Activated T-cell treated with anti-CD3 and anti-CD28 coated beads, Interleukin-2, amount 50 U/mL, for 24 hours (primary cell): ENCODE measurements at regions not wholly inside any gene's neighbourhood (a gene's known extent, or its start where the extent isn't known, plus 50 kb on each side); places are given as distances from the start of the nearest gene placed in this dataset.

ENCODE experiments used
- DNase-seq: peaks from one replicate; pipeline ENCODE4 v3.0.0-alpha.2; 2020
- H3K27ac Mint-ChIP-seq: 2 replicates; pipeline ENCODE4 v1.8.0; 2020; ENCODE audit warnings: mild to moderate bottlenecking, mixed read lengths
- H3K27me3 Mint-ChIP-seq: 2 replicates; pipeline ENCODE4 v1.8.0; 2020; ENCODE audit warnings: mixed read lengths
- H3K36me3 Mint-ChIP-seq: 2 replicates; pipeline ENCODE4 v1.8.0; 2020; ENCODE audit warnings: low read depth, mixed read lengths
- H3K4me1 Mint-ChIP-seq: 2 replicates; pipeline ENCODE4 v1.8.0; 2020; ENCODE audit warnings: low read depth, mixed read lengths
- H3K4me3 Mint-ChIP-seq: 2 replicates; pipeline ENCODE4 v1.8.0; 2020; ENCODE audit warnings: mild to moderate bottlenecking, moderate library complexity, mixed read lengths
- H3K9me3 Mint-ChIP-seq: 2 replicates; pipeline ENCODE4 v1.8.0; 2020; ENCODE audit warnings: mixed read lengths

GRCh38 chr6:170208651-170209353 is 82.1 kb downstream of the DLL1 start:
- H3K36me3 Mint-ChIP-seq, result no peaks in the 10 kb centered on the region
- H3K4me3 Mint-ChIP-seq, result no peak overlapping the region
- no peaks in the 10 kb centered on the region for H3K4me1 Mint-ChIP-seq
- H3K9me3 Mint-ChIP-seq, result peaks cover 5% of the 10 kb centered on the region
- DNase-seq, result peak; percentile 20
- no peak overlapping the region for H3K27ac Mint-ChIP-seq
- peaks cover 15% of the 10 kb centered on the region for H3K27me3 Mint-ChIP-seq

- no peaks in the 10 kb centered on the region for H3K36me3 Mint-ChIP-seq
- no peaks in the 10 kb centered on the region for H3K4me1 Mint-ChIP-seq
- DNase-seq, result peak; percentile 20
- peaks cover 15% of the 10 kb centered on the region for H3K27me3 Mint-ChIP-seq
- H3K9me3 Mint-ChIP-seq, result peaks cover 8% of the 10 kb centered on the region
- no peak overlapping the region for H3K27ac Mint-ChIP-seq
- no peak overlapping the region for H3K4me3 Mint-ChIP-seq
Observed at GRCh38 chr6:170208182-170208601, 82.7 kb downstream of the DLL1 start.

GRCh38 chr6:170207586-170208181 is 83.2 kb downstream of the DLL1 start:
- H3K9me3 Mint-ChIP-seq, result peaks cover 11% of the 10 kb centered on the region
- H3K36me3 Mint-ChIP-seq, result no peaks in the 10 kb centered on the region
- peak; percentile 6 for DNase-seq
- no peak overlapping the region for H3K27ac Mint-ChIP-seq
- no peaks in the 10 kb centered on the region for H3K4me1 Mint-ChIP-seq
- peaks cover 15% of the 10 kb centered on the region for H3K27me3 Mint-ChIP-seq
- H3K4me3 Mint-ChIP-seq, result no peak overlapping the region

GRCh38 chr6:170206851-170207431 is 83.9 kb downstream of the DLL1 start:
- H3K4me3 Mint-ChIP-seq, result no peak overlapping the region
- H3K4me1 Mint-ChIP-seq, result no peaks in the 10 kb centered on the region
- H3K9me3 Mint-ChIP-seq, result peaks cover 11% of the 10 kb centered on the region
- DNase-seq, result peak; percentile 16
- peaks cover 15% of the 10 kb centered on the region for H3K27me3 Mint-ChIP-seq
- H3K27ac Mint-ChIP-seq, result no peak overlapping the region
- H3K36me3 Mint-ChIP-seq, result no peaks in the 10 kb centered on the region

- Mint-ChIP-seq H3K9me3 (peaks cover 11% of the 10 kb centered on the region), H3K36me3 (no peaks in the 10 kb centered on the region), H3K27me3 (peaks cover 15% of the 10 kb centered on the region), H3K27ac (no peak overlapping the region), H3K4me1 (no peaks in the 10 kb centered on the region), H3K4me3 (no peak overlapping the region)
- DNase-seq, result no peak
Observed at GRCh38 chr6:170206317-170206621, 84.6 kb downstream of the DLL1 start.

- Mint-ChIP-seq H3K27ac (no peak overlapping the region), H3K4me1 (no peaks in the 10 kb centered on the region), H3K4me3 (no peak overlapping the region), H3K36me3 (no peaks in the 10 kb centered on the region), H3K9me3 (peaks cover 11% of the 10 kb centered on the region), H3K27me3 (peaks cover 15% of the 10 kb centered on the region)
- DNase-seq, result no peak
Observed at GRCh38 chr6:170205534-170206316, 85.2 kb downstream of the DLL1 start.

GRCh38 chr6:170205126-170205525 is 85.8 kb downstream of the DLL1 start:
- H3K27ac Mint-ChIP-seq, result no peak overlapping the region
- DNase-seq, result peak; percentile 8

GRCh38 chr6:170203212-170203611 is 87.7 kb downstream of the DLL1 start:
- DNase-seq, result peak; percentile 8
- Mint-ChIP-seq H3K27ac (no peak overlapping the region), H3K27me3 (peaks cover 2% of the 10 kb centered on the region), H3K36me3 (no peaks in the 10 kb centered on the region), H3K9me3 (peaks cover 11% of the 10 kb centered on the region), H3K4me3 (no peak overlapping the region), H3K4me1 (peaks cover under 1% of the 10 kb centered on the region)

More at GRCh38 chr6:170205126-170205525, 85.8 kb downstream of the DLL1 start:
- H3K36me3 Mint-ChIP-seq, result no peaks in the 10 kb centered on the region
- no peaks in the 10 kb centered on the region for H3K4me1 Mint-ChIP-seq
- peaks cover 9% of the 10 kb centered on the region for H3K27me3 Mint-ChIP-seq
- no peak overlapping the region for H3K4me3 Mint-ChIP-seq
- peaks cover 11% of the 10 kb centered on the region for H3K9me3 Mint-ChIP-seq

GRCh38 chr6:170202416-170203135 is 88.3 kb downstream of the DLL1 start:
- Mint-ChIP-seq H3K4me3 (no peak overlapping the region), H3K4me1 (peaks cover 3% of the 10 kb centered on the region), H3K27ac (no peak overlapping the region), H3K27me3 (peaks cover 2% of the 10 kb centered on the region), H3K9me3 (peaks cover 11% of the 10 kb centered on the region), H3K36me3 (no peaks in the 10 kb centered on the region)
- peak; percentile 18 for DNase-seq

GRCh38 chr6:170201361-170201760 is 89.5 kb downstream of the DLL1 start:
- peaks cover 3% of the 10 kb centered on the region for H3K4me1 Mint-ChIP-seq
- H3K27ac Mint-ChIP-seq, result no peak overlapping the region
- peaks cover 11% of the 10 kb centered on the region for H3K27me3 Mint-ChIP-seq
- peaks cover 20% of the 10 kb centered on the region for H3K9me3 Mint-ChIP-seq
- H3K36me3 Mint-ChIP-seq, result no peaks in the 10 kb centered on the region
- no peak overlapping the region for H3K4me3 Mint-ChIP-seq
- peak; percentile 5 for DNase-seq

GRCh38 chr6:170200458-170200891 is 90.4 kb downstream of the DLL1 start:
- Mint-ChIP-seq H3K4me1 (peaks cover 3% of the 10 kb centered on the region), H3K4me3 (no peak overlapping the region), H3K9me3 (peaks cover 29% of the 10 kb centered on the region), H3K27ac (no peak overlapping the region), H3K27me3 (peaks cover 16% of the 10 kb centered on the region), H3K36me3 (peaks cover 3% of the 10 kb centered on the region)
- no peak for DNase-seq

- Mint-ChIP-seq H3K27me3 (peaks cover 16% of the 10 kb centered on the region), H3K4me1 (peaks cover 3% of the 10 kb centered on the region), H3K9me3 (peaks cover 35% of the 10 kb centered on the region), H3K27ac (no peak overlapping the region), H3K4me3 (no peak overlapping the region), H3K36me3 (peaks cover 3% of the 10 kb centered on the region)
- DNase-seq, result no peak
Observed at GRCh38 chr6:170199716-170200115, 91.2 kb downstream of the DLL1 start.

- peaks cover 39% of the 10 kb centered on the region for H3K9me3 Mint-ChIP-seq
- H3K4me3 Mint-ChIP-seq, result no peak overlapping the region
- H3K27me3 Mint-ChIP-seq, result peaks cover 22% of the 10 kb centered on the region
- no peak overlapping the region for H3K27ac Mint-ChIP-seq
- no peak for DNase-seq
- H3K36me3 Mint-ChIP-seq, result peaks cover 3% of the 10 kb centered on the region
- H3K4me1 Mint-ChIP-seq, result peaks cover 3% of the 10 kb centered on the region
Observed at GRCh38 chr6:170198298-170198697, 92.6 kb downstream of the DLL1 start.

GRCh38 chr6:170193326-170193821 is 97.5 kb downstream of the DLL1 start:
- Mint-ChIP-seq H3K27ac (no peak overlapping the region), H3K27me3 (peaks cover 27% of the 10 kb centered on the region), H3K9me3 (peaks cover 35% of the 10 kb centered on the region), H3K4me1 (peaks cover 3% of the 10 kb centered on the region), H3K36me3 (peaks cover 3% of the 10 kb centered on the region), H3K4me3 (no peak overlapping the region)
- no peak for DNase-seq
